ENCODE measurements at regions not wholly inside any gene's neighbourhood (a gene's known extent, or its start where the extent isn't known, plus 50 kb on each side); places are given as distances from the start of the nearest gene placed in this dataset.

GRCh38 chr2:19695706-19696105 is 206.1 kb downstream of the TTC32 start:
- peaks cover 0 to 8% of the 10 kb centered on the region in 2 donors for H3K9me3 ChIP-seq
- H3K36me3 ChIP-seq: no peaks in the 10 kb centered on the region
- DNase-seq (no peak), ATAC-seq (no peak)
- no peak for TF ChIP-seq CTCF (IDR thresholded peaks at IDR 0.05)
- intact Hi-C loops (cut with DNase I): no loop called here
- H3K27ac ChIP-seq: no peak overlapping the region
- no peaks in the 10 kb centered on the region for H3K4me1 ChIP-seq
- H3K4me3 ChIP-seq: no peak overlapping the region
- no peaks in the 10 kb centered on the region for H3K27me3 ChIP-seq

- no peak for ATAC-seq
- peaks cover 0 to 3% of the 10 kb centered on the region in 2 donors for H3K9me3 ChIP-seq
- H3K27me3 ChIP-seq: no peaks in the 10 kb centered on the region
- TF ChIP-seq CTCF (IDR thresholded peaks at IDR 0.05): no peak
- DNase-seq: no peak
- H3K4me3 ChIP-seq: no peak overlapping the region
- no peaks in the 10 kb centered on the region for H3K4me1 ChIP-seq
- intact Hi-C loops (cut with DNase I): no loop called here
- H3K36me3 ChIP-seq: no peaks in the 10 kb centered on the region
- no peak overlapping the region for H3K27ac ChIP-seq
Measured at GRCh38 chr2:19691892-19692291, 209.9 kb downstream of the TTC32 start.

DNA sequence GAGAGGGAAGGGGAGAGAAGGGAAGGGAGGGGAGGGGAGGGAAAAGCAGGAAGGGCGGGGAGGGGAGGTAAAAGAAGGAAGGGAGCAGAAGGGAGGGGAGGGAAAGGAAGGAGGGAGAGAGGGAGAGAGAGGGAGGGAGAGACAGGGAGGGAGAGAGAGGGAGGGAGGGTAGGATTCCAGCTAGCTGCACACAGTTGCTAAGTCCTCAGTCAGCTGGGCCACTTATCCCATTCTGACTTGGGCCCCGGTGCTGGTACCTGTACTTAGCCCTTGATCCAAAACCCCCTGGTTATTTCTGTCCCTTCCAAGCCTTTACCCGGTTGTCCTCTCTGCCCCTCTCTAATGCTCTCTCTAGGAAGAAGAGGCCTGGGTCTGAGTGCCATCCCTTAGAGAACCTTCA is 211.4 kb downstream of the TTC32 start:
- TF ChIP-seq CTCF (IDR thresholded peaks at IDR 0.05): no peak
- no peaks in the 10 kb centered on the region for H3K4me1 ChIP-seq
- DNase-seq (no peak), ATAC-seq (no peak)
- H3K9me3 ChIP-seq: no peaks in the 10 kb centered on the region
- H3K27ac ChIP-seq: no peak overlapping the region
- no peak overlapping the region for H3K4me3 ChIP-seq
- no peaks in the 10 kb centered on the region for H3K27me3 ChIP-seq
- intact Hi-C loops (cut with DNase I): no loop called here
- H3K36me3 ChIP-seq: no peaks in the 10 kb centered on the region

GRCh38 chr2:19689646-19690168 is 212.1 kb downstream of the TTC32 start:
- TF ChIP-seq CTCF (IDR thresholded peaks at IDR 0.05): no peak
- no peaks in the 10 kb centered on the region for H3K4me1 ChIP-seq
- no peak overlapping the region for H3K4me3 ChIP-seq
- DNase-seq (no peak), ATAC-seq (no peak)
- H3K36me3 ChIP-seq: no peaks in the 10 kb centered on the region
- H3K27me3 ChIP-seq: no peaks in the 10 kb centered on the region
- no peaks in the 10 kb centered on the region for H3K9me3 ChIP-seq
- intact Hi-C loops (cut with DNase I): no loop called here
- no peak overlapping the region for H3K27ac ChIP-seq

DNA sequence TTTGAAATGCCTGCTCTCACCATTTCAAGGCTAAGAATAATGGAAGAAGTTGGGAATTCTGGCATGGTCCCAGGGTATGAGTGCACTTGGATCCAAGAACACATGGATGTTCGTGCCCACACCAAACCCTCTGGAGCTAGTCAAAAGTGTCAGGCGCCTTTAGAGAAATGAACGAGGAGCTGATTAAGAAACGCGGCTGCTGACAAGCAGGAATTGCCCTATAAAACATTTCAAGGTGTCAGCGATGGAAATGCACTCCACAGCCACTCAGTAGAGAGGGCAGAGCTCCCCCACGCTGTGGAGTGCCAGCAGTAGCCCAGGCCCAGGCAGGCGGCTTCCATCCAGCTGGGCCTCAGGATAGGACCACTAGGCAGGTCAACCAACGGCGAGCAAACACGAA is 213.7 kb downstream of the TTC32 start:
- Histone ChIP-seq H3K27me3 (no peaks in the 10 kb centered on the region), H3K4me3 (no peak overlapping the region), H3K27ac (no peak overlapping the region), H3K4me1 (no peaks in the 10 kb centered on the region), H3K36me3 (no peaks in the 10 kb centered on the region), H3K9me3 (no peaks in the 10 kb centered on the region)
- peak in 2 of 4 donors; percentile 48 to 58 for DNase-seq
- ATAC-seq: no peak
- intact Hi-C loops (cut with DNase I): no loop called here
- no peak for TF ChIP-seq CTCF (IDR thresholded peaks at IDR 0.05)

Measured in left lung (tissue), 4 donors.